Prostate gland (tissue), 2 donors: ENCODE measurements at regions not wholly inside any gene's neighbourhood (a gene's known extent, or its start where the extent isn't known, plus 50 kb on each side); places are given as distances from the start of the nearest gene placed in this dataset.

Source experiments
- DNase-seq: peaks from one replicate; pipeline ENCODE4 v3.0.0-alpha.2; 2019; ENCODE audit warnings: low spot score
- H3K27ac ChIP-seq, 2 donors: fragments of 200-600 bp; sonication (generic); 2 replicates each; pipeline ENCODE4 v1.5.1; 2017 to 2019
- H3K27me3 ChIP-seq: fragments of 200-600 bp; sonication (generic); replicated peaks from 2 replicates; pipeline ENCODE4 v1.5.1; 2019; ENCODE audit not compliant: insufficient read depth
- H3K36me3 ChIP-seq, 2 donors: fragments of 200-600 bp; sonication (generic); 1 replicate in 1 of 2; 2 replicates in 1 of 2; pipeline versions ENCODE4 v1.5.1 to v1.8.1; 2017 to 2019
- H3K4me1 ChIP-seq: fragments of 200-600 bp; sonication (generic); replicated peaks from 2 replicates; pipeline ENCODE4 v1.5.1; 2019
- H3K4me3 ChIP-seq, 2 donors: fragments of 200-600 bp; sonication (generic); 2 replicates each; pipeline ENCODE4 v1.5.1; 2017 to 2019
- H3K9me3 ChIP-seq: fragments of 200-600 bp; sonication (generic); 2 replicates; pipeline ENCODE4 v1.5.1; 2017
- CTCF ChIP-seq, 4 experiments: fragments of 200-600 bp in 2 of 4; fragments of 450-650 bp in 2 of 4; sonication (generic) in 2 of 4; IDR thresholded peaks; 1 replicate in 3 of 4; 2 replicates in 1 of 4; pipeline ENCODE4 v1.5.1; 2016 to 2019; ENCODE audit warnings: antibody characterized with exemption in 4 of 4, mild to moderate bottlenecking in 2 of 4, moderate library complexity in 2 of 4
- POLR2A ChIP-seq: fragments of 450-650 bp; IDR thresholded peaks from one replicate; pipeline ENCODE4 v1.6.1; 2016; ENCODE audit warnings: antibody characterized with exemption, mild to moderate bottlenecking
- POLR2AphosphoS5 ChIP-seq: sonication (generic); formaldehyde crosslinking; IDR thresholded peaks from one replicate; pipeline ENCODE4 v1.6.1; 2017; ENCODE audit warnings: antibody characterized with exemption
- WGBS: methylation state at CpG from one replicate; pipeline ENCODE4 v1.1.5; 2018; 5-methylcytosine and 5-hydroxymethylcytosine counted together
- intact Hi-C: fragments of 100-400 bp; cut with DNase I; formaldehyde crosslinking; loops from one replicate; pipeline ENCODE4 v1.14.2; 2022

- H3K27ac ChIP-seq, result no peak overlapping the region
- no peak overlapping the region for H3K4me3 ChIP-seq
- no peaks in the 10 kb centered on the region for H3K27me3 ChIP-seq
- H3K36me3 ChIP-seq, result no peaks in the 10 kb centered on the region
- no peaks in the 10 kb centered on the region for H3K9me3 ChIP-seq
- TF ChIP-seq POLR2A, result no peak
- no peak for TF ChIP-seq CTCF (IDR thresholded peaks at IDR 0.05)
- no peak for DNase-seq
- 84% methylated on average over 12 of the region's 12 CpGs for WGBS
- no peaks in the 10 kb centered on the region for H3K4me1 ChIP-seq
- intact Hi-C loops, result no loop called here
Observed at GRCh38 chr6:148146717-148147462, 195.7 kb upstream of the SASH1 start.

GRCh38 chr6:148147463-148147830 is 195.2 kb upstream of the SASH1 start:
- DNase-seq, result no peak
- Histone ChIP-seq H3K9me3 (no peaks in the 10 kb centered on the region), H3K4me3 (no peak overlapping the region), H3K27ac (no peak overlapping the region), H3K36me3 (no peaks in the 10 kb centered on the region), H3K4me1 (no peaks in the 10 kb centered on the region), H3K27me3 (no peaks in the 10 kb centered on the region)
- 87% methylated on average over 3 of the region's 3 CpGs for WGBS
- TF ChIP-seq POLR2A, result no peak
- TF ChIP-seq POLR2AphosphoS5, result no peak
- no peak for TF ChIP-seq CTCF (IDR thresholded peaks at IDR 0.05)
- intact Hi-C loops, result no loop called here

GRCh38 chr6:148151896-148152643 is 190.6 kb upstream of the SASH1 start:
- Histone ChIP-seq H3K27me3 (no peaks in the 10 kb centered on the region), H3K36me3 (no peaks in the 10 kb centered on the region), H3K9me3 (no peaks in the 10 kb centered on the region), H3K4me1 (no peaks in the 10 kb centered on the region), H3K27ac (no peak overlapping the region), H3K4me3 (no peak overlapping the region)
- TF ChIP-seq POLR2AphosphoS5 (no peak), CTCF (IDR thresholded peaks at IDR 0.05) (no peak), POLR2A (no peak)
- intact Hi-C loops, result no loop called here
- DNase-seq, result no peak
- 91% methylated on average over 6 of the region's 6 CpGs for WGBS

- Histone ChIP-seq H3K9me3 (no peaks in the 10 kb centered on the region), H3K27ac (no peak overlapping the region), H3K4me1 (no peaks in the 10 kb centered on the region), H3K36me3 (no peaks in the 10 kb centered on the region), H3K4me3 (no peak overlapping the region), H3K27me3 (no peaks in the 10 kb centered on the region)
- intact Hi-C loops, result no loop called here
- DNase-seq, result no peak
- TF ChIP-seq CTCF (IDR thresholded peaks at IDR 0.05) (no peak), POLR2AphosphoS5 (no peak), POLR2A (no peak)
Observed at GRCh38 chr6:148154668-148155067, 188.0 kb upstream of the SASH1 start.

GRCh38 chr6:148155293-148155692 is 187.3 kb upstream of the SASH1 start:
- Histone ChIP-seq H3K9me3 (no peaks in the 10 kb centered on the region), H3K4me3 (no peak overlapping the region), H3K27me3 (no peaks in the 10 kb centered on the region), H3K36me3 (no peaks in the 10 kb centered on the region), H3K27ac (no peak overlapping the region), H3K4me1 (no peaks in the 10 kb centered on the region)
- 75% methylated on average over 6 of the region's 6 CpGs for WGBS
- intact Hi-C loops, result no loop called here
- no peak for DNase-seq
- TF ChIP-seq POLR2A, result no peak
- no peak for TF ChIP-seq POLR2AphosphoS5
- TF ChIP-seq CTCF (IDR thresholded peaks at IDR 0.05), result no peak
